ENCODE measurements at regions not wholly inside any gene's neighbourhood (a gene's known extent, or its start where the extent isn't known, plus 50 kb on each side); places are given as distances from the start of the nearest gene placed in this dataset.

- no peak for TF ChIP-seq POLR2AphosphoS5 (IDR thresholded peaks at IDR 0.05; ENCODE audit: low read depth, low read length)
- no peak for TF ChIP-seq POLR2A (IDR thresholded peaks at IDR 0.05; ENCODE audit: low read depth, low read length)
- no peak for TF ChIP-seq TAF1 (IDR thresholded peaks at IDR 0.05; ENCODE audit: borderline replicate concordance, low read depth, low read length)
- DNase-seq (ENCODE audit: insufficient read length) (no peak), FAIRE-seq (no peak)
Measured at GRCh38 chr3:72329354-72329753, 518.9 kb downstream of the SHQ1 start.

- TF ChIP-seq POLR2AphosphoS5 (IDR thresholded peaks at IDR 0.05; ENCODE audit: low read depth, low read length), result no peak
- TF ChIP-seq POLR2A (IDR thresholded peaks at IDR 0.05; ENCODE audit: low read depth, low read length), result no peak
- TF ChIP-seq TAF1 (IDR thresholded peaks at IDR 0.05; ENCODE audit: borderline replicate concordance, low read depth, low read length), result no peak
- FAIRE-seq, result no peak
- no peak for DNase-seq (ENCODE audit: insufficient read length)
Measured at GRCh38 chr3:72328755-72329277, 519.4 kb downstream of the SHQ1 start.

GRCh38 chr3:72327008-72327407, 521.2 kb downstream of the SHQ1 start:
- FAIRE-seq, result no peak
- no peak for TF ChIP-seq TAF1 (IDR thresholded peaks at IDR 0.05; ENCODE audit: borderline replicate concordance, low read depth, low read length)
- no peak for TF ChIP-seq POLR2AphosphoS5 (IDR thresholded peaks at IDR 0.05; ENCODE audit: low read depth, low read length)
- TF ChIP-seq POLR2A (IDR thresholded peaks at IDR 0.05; ENCODE audit: low read depth, low read length), result no peak

GRCh38 chr3:72324253-72324811, 523.9 kb downstream of the SHQ1 start:
- DNase-seq (ENCODE audit: insufficient read length) (no peak), FAIRE-seq (no peak)
- TF ChIP-seq POLR2AphosphoS5 (IDR thresholded peaks at IDR 0.05; ENCODE audit: low read depth, low read length), result no peak
- no peak for TF ChIP-seq POLR2A (IDR thresholded peaks at IDR 0.05; ENCODE audit: low read depth, low read length)
- TF ChIP-seq TAF1 (IDR thresholded peaks at IDR 0.05; ENCODE audit: borderline replicate concordance, low read depth, low read length), result no peak

More at GRCh38 chr3:72327008-72327407, 521.2 kb downstream of the SHQ1 start:
- no peak for DNase-seq (ENCODE audit: insufficient read length)

GRCh38 chr3:72323773-72324172, 524.5 kb downstream of the SHQ1 start:
- FAIRE-seq, result no peak

DNA sequence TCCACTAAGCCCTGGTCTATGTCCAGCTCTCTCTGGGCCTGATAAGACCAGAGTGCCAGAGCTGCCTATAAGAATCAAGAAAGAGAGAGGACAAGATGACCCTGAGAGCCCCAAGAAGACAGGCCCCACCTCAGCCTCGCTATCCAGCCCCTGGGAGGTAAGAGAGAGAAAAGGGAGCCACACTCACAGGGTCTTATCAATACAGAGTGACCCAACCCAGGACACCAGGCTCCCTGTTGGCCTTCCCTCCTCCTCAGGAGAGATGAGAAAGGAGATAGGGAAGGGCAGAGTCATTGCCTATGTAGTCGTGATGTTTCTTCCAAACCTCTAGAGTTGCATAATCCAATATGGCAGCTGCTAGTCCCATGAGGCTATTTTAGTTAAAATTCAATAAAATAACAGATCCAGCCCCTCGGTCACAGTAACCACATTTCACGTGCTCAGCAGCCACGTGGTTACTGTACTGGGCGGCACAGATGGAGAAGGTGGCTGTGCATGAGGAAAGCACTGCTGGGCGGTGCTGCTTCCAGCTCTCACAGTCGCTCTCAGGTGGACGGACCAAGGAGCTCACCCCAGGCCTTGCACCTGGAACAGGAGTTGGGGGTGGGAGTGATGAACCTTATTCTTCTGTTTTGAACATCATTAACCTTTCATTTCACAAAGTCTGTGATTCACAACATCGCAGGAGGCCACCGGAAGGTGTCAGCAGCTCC, 525.8 kb downstream of the SHQ1 start:
- no peak for FAIRE-seq
- DNase-seq (ENCODE audit: insufficient read length), result no peak
- TF ChIP-seq POLR2A (IDR thresholded peaks at IDR 0.05; ENCODE audit: low read depth, low read length), result no peak
- no peak for TF ChIP-seq TAF1 (IDR thresholded peaks at IDR 0.05; ENCODE audit: borderline replicate concordance, low read depth, low read length)
- TF ChIP-seq POLR2AphosphoS5 (IDR thresholded peaks at IDR 0.05; ENCODE audit: low read depth, low read length), result no peak

More at GRCh38 chr3:72323773-72324172, 524.5 kb downstream of the SHQ1 start:
- DNase-seq (ENCODE audit: insufficient read length), result no peak
- TF ChIP-seq POLR2A (IDR thresholded peaks at IDR 0.05; ENCODE audit: low read depth, low read length) (no peak), POLR2AphosphoS5 (IDR thresholded peaks at IDR 0.05; ENCODE audit: low read depth, low read length) (no peak), TAF1 (IDR thresholded peaks at IDR 0.05; ENCODE audit: borderline replicate concordance, low read depth, low read length) (no peak)

- TF ChIP-seq POLR2A (IDR thresholded peaks at IDR 0.05; ENCODE audit: low read depth, low read length) (no peak), TAF1 (IDR thresholded peaks at IDR 0.05; ENCODE audit: borderline replicate concordance, low read depth, low read length) (no peak), POLR2AphosphoS5 (IDR thresholded peaks at IDR 0.05; ENCODE audit: low read depth, low read length) (no peak)
- no peak for FAIRE-seq
Measured at GRCh38 chr3:72320955-72321303, 527.3 kb downstream of the SHQ1 start.

DNA sequence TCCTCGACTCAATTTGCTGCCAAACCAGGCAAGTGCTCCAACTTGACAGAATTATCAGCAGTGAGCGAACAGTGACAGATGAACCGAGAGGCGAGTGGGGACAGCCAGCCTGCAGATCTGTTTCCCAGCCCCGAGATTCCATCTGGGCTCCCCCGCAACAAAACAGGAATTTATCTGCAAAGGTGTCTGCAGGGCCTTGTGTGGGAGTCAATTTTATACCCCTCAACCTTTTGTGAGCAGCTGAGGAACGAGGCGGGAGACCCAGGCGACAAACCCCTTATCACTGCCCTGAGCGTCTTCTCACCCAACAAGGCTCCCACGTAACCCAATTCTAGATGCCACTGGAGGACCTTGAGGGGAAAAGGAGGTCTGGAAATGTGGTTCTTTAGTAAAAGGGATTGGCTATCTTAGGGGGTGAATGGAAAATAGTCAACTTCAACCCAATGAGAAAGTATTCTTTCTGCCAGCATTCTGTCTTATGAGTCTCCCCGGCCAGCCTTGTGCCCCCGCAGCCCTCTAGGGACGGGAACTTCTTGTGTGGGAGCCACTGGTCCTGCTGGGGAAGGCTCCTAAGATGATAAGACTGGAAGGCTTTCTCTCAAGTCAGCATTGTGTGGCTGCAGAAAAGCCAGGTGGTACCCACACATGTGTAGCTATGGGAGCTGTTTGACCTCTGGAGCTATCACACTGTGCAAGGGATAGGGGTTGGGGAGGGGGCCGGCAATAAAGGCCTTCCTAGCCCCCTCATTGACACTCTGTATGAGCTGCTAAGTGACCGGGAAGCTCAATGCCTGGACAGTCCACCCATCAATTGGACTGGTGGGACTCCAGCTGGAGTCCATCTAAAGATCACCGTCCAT, 527.9 kb downstream of the SHQ1 start:
- TF ChIP-seq POLR2AphosphoS5 (IDR thresholded peaks at IDR 0.05; ENCODE audit: low read depth, low read length) (no peak), POLR2A (IDR thresholded peaks at IDR 0.05; ENCODE audit: low read depth, low read length) (no peak), TAF1 (IDR thresholded peaks at IDR 0.05; ENCODE audit: borderline replicate concordance, low read depth, low read length) (no peak)
- no peak for DNase-seq (ENCODE audit: insufficient read length)
- no peak for FAIRE-seq

More at GRCh38 chr3:72320955-72321303, 527.3 kb downstream of the SHQ1 start:
- DNase-seq (ENCODE audit: insufficient read length), result no peak

- no peak for DNase-seq (ENCODE audit: insufficient read length)
- no peak for TF ChIP-seq POLR2A (IDR thresholded peaks at IDR 0.05; ENCODE audit: low read depth, low read length)
- no peak for TF ChIP-seq POLR2AphosphoS5 (IDR thresholded peaks at IDR 0.05; ENCODE audit: low read depth, low read length)
- no peak for TF ChIP-seq TAF1 (IDR thresholded peaks at IDR 0.05; ENCODE audit: borderline replicate concordance, low read depth, low read length)
- no peak for FAIRE-seq
Measured at GRCh38 chr3:72319194-72320094, 528.8 kb downstream of the SHQ1 start.

DNA sequence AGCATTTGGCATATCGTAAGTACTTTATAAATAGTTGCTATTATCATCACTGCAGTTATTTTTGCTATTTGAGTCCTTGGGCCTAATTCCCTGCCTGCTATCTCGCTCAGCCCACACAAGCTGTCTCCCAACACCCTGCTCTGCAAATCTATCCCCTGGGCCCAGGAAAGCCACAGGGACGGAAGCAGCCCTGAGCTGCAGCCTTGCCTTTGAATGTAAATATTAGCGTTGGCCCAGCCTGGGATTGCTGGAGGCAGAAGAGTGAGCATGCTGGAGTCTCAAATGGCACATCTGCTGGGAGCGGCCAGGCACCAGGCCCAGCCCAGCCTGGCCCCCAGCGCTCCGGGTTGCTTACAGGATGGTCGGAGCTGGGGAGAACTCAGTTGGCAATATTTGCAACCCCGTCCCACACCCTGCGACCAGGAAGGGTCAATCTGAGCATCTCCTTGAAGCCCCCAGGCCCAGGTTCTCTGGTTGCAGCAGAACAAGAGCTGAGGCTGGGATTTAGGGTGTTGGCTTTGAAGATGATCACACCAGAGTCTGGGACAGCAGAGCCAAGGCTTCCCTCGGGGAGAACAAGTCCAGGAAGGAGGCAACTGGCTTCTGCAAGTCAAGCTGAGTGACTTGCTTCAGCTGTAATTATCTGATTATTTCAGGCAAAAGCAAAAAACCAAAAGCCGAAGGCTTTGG, 529.6 kb downstream of the SHQ1 start:
- DNase-seq (ENCODE audit: insufficient read length), result no peak

More for the DNA sequence above, 529.6 kb downstream of the SHQ1 start:
- TF ChIP-seq TAF1 (IDR thresholded peaks at IDR 0.05; ENCODE audit: borderline replicate concordance, low read depth, low read length) (no peak), POLR2AphosphoS5 (IDR thresholded peaks at IDR 0.05; ENCODE audit: low read depth, low read length) (no peak), POLR2A (IDR thresholded peaks at IDR 0.05; ENCODE audit: low read depth, low read length) (no peak)
- FAIRE-seq, result no peak
